Suprapubic skin (tissue), 4 donors: ENCODE measurements at regions not wholly inside any gene's neighbourhood (a gene's known extent, or its start where the extent isn't known, plus 50 kb on each side); places are given as distances from the start of the nearest gene placed in this dataset.

Experiments
- CTCF ChIP-seq, 2 donors: fragments of 200-600 bp in 1 of 2; fragments of 450-650 bp in 1 of 2; sonication (generic) in 1 of 2; IDR thresholded peaks; one replicate each; pipeline ENCODE4 v1.5.1; 2016 to 2019; ENCODE audit warnings: antibody characterized with exemption in 2 of 2, mild to moderate bottlenecking in 1 of 2, moderate library complexity in 1 of 2
- POLR2A ChIP-seq, 2 donors: fragments of 450-650 bp; IDR thresholded peaks; one replicate each; pipeline ENCODE4 v1.6.1; 2017; ENCODE audit warnings: antibody characterized with exemption in 2 of 2, mild to moderate bottlenecking in 2 of 2, moderate library complexity in 2 of 2
- POLR2AphosphoS5 ChIP-seq, 3 donors: sonication (generic); formaldehyde crosslinking; IDR thresholded peaks; one replicate each; pipeline ENCODE4 v1.6.1; 2017; ENCODE audit warnings: antibody characterized with exemption in 3 of 3

- no peak for TF ChIP-seq CTCF (IDR thresholded peaks at IDR 0.05)
- no peak for TF ChIP-seq POLR2A (IDR thresholded peaks at IDR 0.05)
- TF ChIP-seq POLR2AphosphoS5 (IDR thresholded peaks at IDR 0.05): no peak
Measured at GRCh38 chr7:138169441-138169851, 93.2 kb downstream of the AKR1D1 start.
